ENCODE measurements at regions not wholly inside any gene's neighbourhood (a gene's known extent, or its start where the extent isn't known, plus 50 kb on each side); places are given as distances from the start of the nearest gene placed in this dataset.

GRCh38 chr4:127143460-127144195 is 489.1 kb upstream of the INTU start:
- no peak for DNase-seq (ENCODE audit: low spot score)

GRCh38 chr4:127145006-127145540 is 487.7 kb upstream of the INTU start:
- no peak for DNase-seq (ENCODE audit: low spot score)

DNA sequence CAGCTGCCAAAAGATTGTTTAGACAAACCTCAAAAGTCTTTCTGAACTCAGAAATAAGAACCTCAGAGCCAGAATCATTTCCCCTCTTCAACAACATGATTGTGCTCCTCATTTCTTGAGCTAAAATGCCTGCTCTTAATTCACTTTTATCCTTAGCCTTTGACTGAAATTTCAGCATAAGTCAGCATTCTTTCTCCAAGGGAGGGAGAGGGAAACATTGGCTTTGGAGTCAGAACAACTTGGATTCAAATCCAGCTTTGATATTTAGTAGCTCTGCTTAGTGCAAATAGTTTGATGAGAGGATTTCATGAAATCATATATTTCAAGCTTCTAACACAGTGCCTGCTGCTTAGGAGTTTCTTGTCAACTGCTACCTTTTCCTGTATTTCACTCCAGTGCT is 484.6 kb upstream of the INTU start:
- no peak for DNase-seq (ENCODE audit: low spot score)

GRCh38 chr4:127149086-127149485 is 483.7 kb upstream of the INTU start:
- no peak for DNase-seq (ENCODE audit: low spot score)

DNA sequence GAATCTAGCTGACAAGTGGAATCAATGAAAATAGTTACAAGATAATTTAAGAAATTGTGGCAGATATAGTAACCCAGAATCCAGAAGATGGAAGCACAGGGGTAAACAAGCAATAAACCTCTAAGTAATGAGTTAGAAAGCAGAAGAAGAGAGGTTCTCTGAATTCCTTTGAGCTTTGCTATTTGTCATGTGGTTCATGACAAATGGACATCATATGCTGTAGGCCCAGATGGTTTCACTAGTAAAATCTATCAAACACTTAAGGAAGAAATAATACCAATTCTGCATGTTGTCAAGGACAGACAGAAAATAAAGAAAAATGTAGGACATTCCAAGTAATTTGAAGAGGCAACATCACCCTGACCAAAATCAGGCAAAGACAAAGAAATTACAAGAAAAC is 480.8 kb upstream of the INTU start:
- DNase-seq (ENCODE audit: low spot score): no peak

DNA sequence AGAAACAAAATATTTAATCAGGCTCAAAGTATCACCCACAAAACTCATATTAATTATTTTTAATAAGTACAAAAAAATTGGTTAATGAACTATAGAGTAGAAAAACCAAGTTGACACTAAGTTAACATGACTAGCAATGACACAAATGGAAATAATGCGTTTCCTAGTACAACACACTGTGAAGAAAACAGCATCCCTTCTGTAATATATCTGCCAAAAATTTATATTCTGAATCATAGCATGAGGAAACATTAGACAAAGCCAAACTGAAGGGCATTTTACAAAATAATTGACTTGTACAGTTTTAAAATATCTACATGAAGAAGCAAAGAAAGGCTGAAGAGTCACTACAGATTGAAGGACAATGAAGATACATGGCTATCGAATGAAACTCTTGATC is 477.6 kb upstream of the INTU start:
- no peak for DNase-seq (ENCODE audit: low spot score)

GRCh38 chr4:127155555-127155954 is 477.2 kb upstream of the INTU start:
- DNase-seq (ENCODE audit: low spot score): no peak

DNA sequence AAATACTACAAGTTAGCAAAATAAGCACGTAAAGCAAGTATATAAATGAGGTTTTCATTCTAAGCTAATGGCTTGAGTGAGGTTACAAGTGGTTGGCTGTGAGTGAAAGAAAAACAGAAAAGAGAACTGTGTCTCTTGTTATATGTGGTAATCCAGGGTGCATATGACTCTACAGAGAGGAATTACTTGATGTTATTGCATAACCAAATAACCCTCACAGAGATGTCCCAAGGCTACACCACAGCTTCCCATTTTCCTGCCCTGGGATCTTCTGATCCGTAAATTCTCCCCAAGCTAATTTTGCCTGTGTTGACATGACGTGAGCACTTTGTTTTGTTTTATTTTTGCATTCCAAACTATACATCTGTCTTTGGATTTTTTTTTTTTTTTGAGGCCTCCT is 470.0 kb upstream of the INTU start:
- DNase-seq (ENCODE audit: low spot score): no peak

DNA sequence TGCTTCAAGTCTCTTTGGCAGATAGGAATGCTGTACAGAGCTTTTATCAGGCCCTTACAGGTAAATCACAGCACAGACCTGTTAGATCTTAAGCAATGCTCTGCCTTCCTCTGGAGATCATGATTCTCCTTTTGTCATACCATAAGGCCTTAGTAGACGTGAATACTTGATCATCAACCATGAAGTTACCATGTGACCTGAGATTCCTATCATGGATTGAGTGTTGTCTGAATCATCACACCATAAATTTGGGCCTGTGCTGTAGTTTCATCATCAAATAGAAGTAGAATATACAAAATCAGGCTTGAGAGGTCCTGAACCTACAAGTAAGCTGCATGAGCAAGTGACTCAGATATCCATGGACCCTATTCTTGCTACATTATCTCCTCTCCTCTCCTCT is 466.8 kb upstream of the INTU start:
- DNase-seq (ENCODE audit: low spot score): no peak

DNA sequence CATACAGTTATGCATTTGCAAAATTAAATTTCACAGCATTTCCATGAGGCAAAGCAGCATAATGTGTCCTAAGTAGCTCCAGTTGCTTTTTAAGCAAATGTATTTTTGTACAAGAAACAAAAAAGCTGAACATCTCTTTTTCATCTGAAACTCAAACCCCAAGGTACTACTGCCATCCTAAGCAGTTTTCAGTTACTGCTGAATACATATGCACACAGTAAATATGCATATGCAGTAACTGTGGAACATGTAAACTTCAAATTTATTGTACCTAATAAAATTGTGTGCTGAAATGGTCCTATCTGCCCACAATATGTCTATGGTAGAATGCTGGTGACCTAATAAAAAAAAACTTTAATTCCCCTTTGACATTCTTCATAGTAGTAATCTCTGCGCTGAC is 458.6 kb upstream of the INTU start:
- DNase-seq (ENCODE audit: low spot score): no peak

GRCh38 chr4:127174616-127175015 is 458.1 kb upstream of the INTU start:
- DNase-seq (ENCODE audit: low spot score): no peak

DNA sequence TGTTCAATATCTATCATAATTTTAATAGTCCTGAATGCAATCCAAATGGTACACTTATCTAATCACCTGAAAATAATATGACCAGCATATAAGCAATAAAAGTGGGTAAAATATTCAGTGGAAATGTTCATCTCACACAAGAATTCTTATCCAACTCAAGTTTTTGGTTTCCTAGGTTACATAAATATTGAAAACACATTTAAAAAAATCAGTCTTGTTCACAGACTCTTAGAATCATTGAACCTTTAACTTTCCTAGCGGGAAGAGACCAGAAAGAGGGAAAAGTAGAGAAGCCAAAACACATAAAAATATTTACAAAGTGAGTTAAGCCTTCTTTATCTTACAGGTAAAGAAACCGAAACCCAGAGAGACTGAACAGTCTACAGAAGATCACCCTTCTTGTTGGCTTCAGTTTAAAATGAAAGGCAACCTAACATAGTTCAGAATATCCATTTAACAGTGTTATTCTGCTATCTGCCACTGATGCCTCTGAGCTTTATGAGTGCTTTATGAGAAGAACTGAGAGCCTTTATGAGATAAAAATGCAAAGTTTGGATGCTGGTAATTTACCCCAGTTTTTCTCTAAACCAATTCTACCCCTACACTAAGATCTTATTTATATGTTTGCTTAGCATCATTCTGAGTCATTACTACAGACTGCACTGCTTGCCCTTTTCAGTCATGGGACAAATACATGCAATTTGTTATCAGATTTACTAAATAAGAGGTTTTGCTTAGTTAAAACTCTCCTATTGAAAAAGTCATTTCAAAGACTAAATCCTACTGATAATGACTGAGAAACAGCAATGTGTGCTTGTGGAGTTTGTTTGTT is 453.3 kb upstream of the INTU start:
- no peak for DNase-seq (ENCODE audit: low spot score)

DNA sequence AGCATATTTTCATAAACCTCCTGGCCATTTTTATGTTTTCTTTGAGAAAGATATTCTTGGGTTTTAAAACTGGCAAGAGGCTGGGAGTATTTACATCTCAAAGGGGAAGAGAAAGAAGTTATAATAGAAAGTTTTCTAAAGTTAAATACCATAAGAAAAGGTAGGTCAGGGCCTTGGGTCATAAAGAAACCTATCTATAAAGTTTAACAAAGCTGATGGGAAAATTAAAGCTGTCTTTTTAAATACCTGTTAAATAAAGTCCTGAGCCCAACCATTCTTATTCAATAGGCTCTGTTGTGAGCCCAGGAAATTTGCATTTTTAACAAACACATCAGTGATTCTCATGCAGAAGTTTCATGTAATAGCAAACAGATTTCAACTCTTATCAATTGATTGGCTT is 451.8 kb upstream of the INTU start:
- DNase-seq (ENCODE audit: low spot score): no peak

- DNase-seq (ENCODE audit: low spot score): no peak
These were observed 450.1 kb upstream of the INTU start for GRCh38 chr4:127182687-127183086.

GRCh38 chr4:127188847-127189246 is 443.9 kb upstream of the INTU start:
- no peak for DNase-seq (ENCODE audit: low spot score)

- DNase-seq (ENCODE audit: low spot score): no peak
These were observed 438.5 kb upstream of the INTU start for GRCh38 chr4:127194281-127194680.

DNA sequence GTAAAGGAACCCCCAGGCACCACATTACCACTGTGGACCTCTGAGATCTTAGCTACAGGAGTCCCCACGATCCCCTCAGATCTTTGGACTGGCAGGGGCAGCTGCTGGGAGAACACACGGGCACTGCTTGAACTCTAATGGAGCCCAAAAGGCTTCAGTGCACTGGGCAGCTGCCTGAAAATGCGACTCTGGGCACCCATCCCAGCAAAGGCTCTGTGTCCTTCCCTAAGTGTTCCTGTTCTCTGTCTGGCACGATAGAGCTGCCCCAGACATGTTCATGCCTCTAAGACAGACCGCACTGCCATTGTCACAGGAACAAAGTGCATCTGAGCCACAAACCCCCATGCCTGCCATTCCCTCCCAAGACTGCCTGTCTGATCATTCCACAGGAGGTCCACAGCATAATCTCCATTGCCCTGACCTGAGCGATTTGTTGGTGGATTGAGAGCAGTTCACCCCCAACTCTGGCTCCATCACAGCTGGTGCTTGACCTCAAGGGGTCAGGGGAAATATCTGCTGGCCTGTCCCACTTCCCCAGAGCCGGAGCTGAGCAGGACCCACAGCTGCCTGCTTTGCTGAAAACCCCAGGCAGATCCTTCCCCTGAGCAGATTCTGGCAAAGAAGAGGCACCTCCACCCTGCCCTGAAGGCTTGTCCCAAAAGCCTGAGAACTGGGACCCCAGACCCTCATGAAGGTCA is 436.0 kb upstream of the INTU start:
- no peak for DNase-seq (ENCODE audit: low spot score)

DNA sequence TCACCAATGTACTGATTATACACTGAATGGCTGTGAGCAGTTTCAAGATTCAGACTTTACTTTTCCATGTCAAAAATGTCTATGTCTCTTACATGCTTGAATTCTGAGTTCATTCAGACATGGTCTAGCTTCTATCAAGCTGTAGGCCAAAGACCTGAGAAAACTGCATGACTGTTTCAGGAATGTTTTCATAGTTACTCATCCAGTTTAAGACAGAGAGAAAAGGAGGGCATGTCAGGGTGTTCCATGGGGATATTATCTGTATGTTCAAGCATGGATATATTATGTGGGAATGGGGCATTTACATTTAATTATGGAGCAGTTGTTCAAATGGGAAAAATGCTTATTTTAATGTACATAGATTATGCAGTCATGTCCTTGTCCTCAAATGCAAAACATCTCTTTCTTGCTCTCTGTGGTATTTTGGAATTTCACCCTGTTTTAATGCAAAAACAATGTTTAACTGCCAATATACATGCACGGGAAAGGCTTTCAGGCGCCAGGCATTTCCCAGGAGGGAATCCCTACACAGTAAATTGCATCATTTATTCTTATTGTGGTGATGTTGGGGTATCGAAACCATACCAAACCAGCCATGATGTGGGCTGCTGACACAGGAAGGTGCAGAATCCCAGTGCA is 429.1 kb upstream of the INTU start:
- no peak for DNase-seq (ENCODE audit: low spot score)

GRCh38 chr4:127204322-127204721 is 428.4 kb upstream of the INTU start:
- DNase-seq (ENCODE audit: low spot score): no peak

- DNase-seq (ENCODE audit: low spot score): no peak
These were observed 423.1 kb upstream of the INTU start for GRCh38 chr4:127209580-127210095.

DNA sequence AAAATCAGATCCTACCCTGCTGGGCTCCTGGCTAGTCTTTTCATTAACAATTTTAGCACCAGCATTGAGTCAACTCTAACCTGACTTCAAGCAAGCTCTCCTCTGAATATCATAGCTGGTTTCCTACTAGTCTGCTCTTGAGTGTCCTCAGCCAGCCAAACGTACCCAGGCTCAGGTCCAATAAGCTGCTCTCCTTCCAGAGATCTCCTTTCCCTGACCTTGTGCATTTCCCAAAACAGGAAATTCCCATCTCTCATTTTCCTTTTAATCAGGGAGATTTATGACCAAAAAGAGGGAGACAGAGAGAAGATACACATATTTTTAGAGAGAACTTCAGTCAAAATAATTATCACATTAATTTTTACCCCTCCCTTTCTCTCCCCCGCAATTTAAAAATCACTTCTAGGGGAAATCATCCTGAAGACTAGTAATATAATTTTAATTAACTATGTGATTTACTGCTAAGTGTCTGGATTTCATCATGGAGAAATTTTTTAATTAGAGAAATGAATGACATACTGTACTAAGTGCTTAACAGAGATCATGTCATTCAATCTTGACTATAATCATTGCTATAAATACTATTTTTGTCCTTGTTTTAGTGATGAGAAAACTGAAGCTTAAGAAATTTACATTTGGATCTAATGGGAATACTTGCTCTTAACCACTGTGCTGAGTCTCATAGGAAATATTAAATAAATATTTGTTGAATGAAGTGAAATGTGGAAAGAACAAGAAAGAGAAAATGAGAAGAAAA is 421.7 kb upstream of the INTU start:
- DNase-seq (ENCODE audit: low spot score): no peak
